ENCODE measurements at regions not wholly inside any gene's neighbourhood (a gene's known extent, or its start where the extent isn't known, plus 50 kb on each side); places are given as distances from the start of the nearest gene placed in this dataset.

DNA sequence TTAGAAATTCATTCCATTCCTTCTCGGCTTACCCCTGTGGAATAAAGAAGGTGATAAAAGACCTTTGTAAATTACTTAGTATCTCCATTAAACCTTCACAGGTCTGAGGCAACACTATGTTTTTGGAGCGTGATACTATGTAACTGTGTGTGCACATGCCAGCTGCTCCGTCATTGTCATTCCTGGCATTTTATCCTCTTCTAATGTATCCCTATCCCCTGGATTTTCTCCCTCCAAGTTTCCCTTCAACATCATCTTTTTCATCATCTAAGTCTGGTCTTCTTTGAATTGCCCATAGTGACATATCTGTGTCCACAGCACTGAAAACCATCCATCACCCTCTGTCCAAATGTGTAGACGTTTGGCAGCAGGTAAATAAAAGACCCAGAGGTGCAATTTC, 125.7 kb downstream of the TEX36 start:
- TF ChIP-seq, protein P1, sequence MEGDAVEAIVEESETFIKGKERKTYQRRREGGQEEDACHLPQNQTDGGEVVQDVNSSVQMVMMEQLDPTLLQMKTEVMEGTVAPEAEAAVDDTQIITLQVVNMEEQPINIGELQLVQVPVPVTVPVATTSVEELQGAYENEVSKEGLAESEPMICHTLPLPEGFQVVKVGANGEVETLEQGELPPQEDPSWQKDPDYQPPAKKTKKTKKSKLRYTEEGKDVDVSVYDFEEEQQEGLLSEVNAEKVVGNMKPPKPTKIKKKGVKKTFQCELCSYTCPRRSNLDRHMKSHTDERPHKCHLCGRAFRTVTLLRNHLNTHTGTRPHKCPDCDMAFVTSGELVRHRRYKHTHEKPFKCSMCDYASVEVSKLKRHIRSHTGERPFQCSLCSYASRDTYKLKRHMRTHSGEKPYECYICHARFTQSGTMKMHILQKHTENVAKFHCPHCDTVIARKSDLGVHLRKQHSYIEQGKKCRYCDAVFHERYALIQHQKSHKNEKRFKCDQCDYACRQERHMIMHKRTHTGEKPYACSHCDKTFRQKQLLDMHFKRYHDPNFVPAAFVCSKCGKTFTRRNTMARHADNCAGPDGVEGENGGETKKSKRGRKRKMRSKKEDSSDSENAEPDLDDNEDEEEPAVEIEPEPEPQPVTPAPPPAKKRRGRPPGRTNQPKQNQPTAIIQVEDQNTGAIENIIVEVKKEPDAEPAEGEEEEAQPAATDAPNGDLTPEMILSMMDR (IDR thresholded peaks at IDR 0.05): no peak
- no peak for TF ChIP-seq POLR2A (IDR thresholded peaks at IDR 0.05)

Measured in esophagus squamous epithelium (tissue), 4 donors.